ENCODE measurements at regions not wholly inside any gene's neighbourhood (a gene's known extent, or its start where the extent isn't known, plus 50 kb on each side); places are given as distances from the start of the nearest gene placed in this dataset.

GRCh38 chr3:166285001-166285400 is 447.8 kb upstream of the BCHE start:
- TF ChIP-seq CTCF (IDR thresholded peaks at IDR 0.05): no peak
- TF ChIP-seq POLR2A (IDR thresholded peaks at IDR 0.05): no peak
- TF ChIP-seq POLR2AphosphoS5 (IDR thresholded peaks at IDR 0.05): no peak

All from breast epithelium (tissue), 3 donors.